T-cell (primary cell): ENCODE measurements at regions not wholly inside any gene's neighbourhood (a gene's known extent, or its start where the extent isn't known, plus 50 kb on each side); places are given as distances from the start of the nearest gene placed in this dataset.

Source experiments
- ATAC-seq, 4 experiments: fragments of 200-7000 bp in 3 of 4; fragments of 150-1000 bp in 1 of 4; cut with Tn5 transposase; replicated peaks in 1 of 4; 1 replicate in 3 of 4; 2 replicates in 1 of 4; pipeline ENCODE4 v1.10.0; 2021; ENCODE audit warnings: moderate library complexity in 3 of 4, mild to moderate bottlenecking in 2 of 4, moderate number of reproducible peaks in 1 of 4
- CTCF ChIA-PET, 2 donors: fragments of 300-600 bp; sonication (Branson Sonifier 250); formaldehyde crosslinking; loops; one replicate each; lab custom pipeline; 2022; ENCODE audit warnings: antibody characterized with exemption in 2 of 2; lab: Charles Lee
- POLR2A ChIA-PET, 2 donors: fragments of 300-600 bp; sonication (Branson Sonifier 250); formaldehyde crosslinking; loops; one replicate each; lab custom pipeline; 2022; ENCODE audit warnings: antibody characterized with exemption in 2 of 2; lab: Charles Lee
- DNase-seq, 35 experiments: peaks; one replicate each; pipeline versions ENCODE4 v3.0.0 to v3.0.0-alpha.2; 2013 to 2023
- H3K27ac ChIP-seq: one replicate; pipeline ENCODE4 v1.5.1; 2013; ENCODE audit warnings: low read length
- H3K27me3 ChIP-seq, 2 experiments: replicated peaks in 1 of 2; 1 replicate in 1 of 2; 2 replicates in 1 of 2; pipeline versions ENCODE4 v1.6.1 to v1.7.0; 2013; ENCODE audit warnings: low read length in 1 of 2, mixed read lengths in 1 of 2; ENCODE audit not compliant: control insufficient read depth in 2 of 2, insufficient read depth in 2 of 2; ENCODE audit errors: extremely low read depth in 1 of 2
- H3K36me3 ChIP-seq, 2 donors: 1 replicate in 1 of 2; 2 replicates in 1 of 2; pipeline versions ENCODE4 v1.6.1 to v1.7.0; 2013; ENCODE audit warnings: low read length in 1 of 2; ENCODE audit not compliant: control insufficient read depth in 2 of 2, insufficient read depth in 1 of 2; ENCODE audit errors: extremely low read depth in 1 of 2
- H3K4me1 ChIP-seq, 2 experiments: 1 replicate in 1 of 2; 2 replicates in 1 of 2; pipeline versions ENCODE4 v1.6.1 to v1.7.0; 2013; ENCODE audit warnings: low read length in 2 of 2, mixed read lengths in 1 of 2; ENCODE audit not compliant: insufficient read depth in 2 of 2, control insufficient read depth in 1 of 2; ENCODE audit errors: extremely low read depth in 1 of 2
- H3K4me3 ChIP-seq, 2 donors: 1 replicate in 1 of 2; 2 replicates in 1 of 2; pipeline versions ENCODE4 v1.5.1 to v1.7.0; 2013; ENCODE audit warnings: mild to moderate bottlenecking in 2 of 2, low read length in 1 of 2, moderate library complexity in 1 of 2; ENCODE audit not compliant: control insufficient read depth in 1 of 2; ENCODE audit errors: extremely low read depth in 1 of 2
- H3K9me3 ChIP-seq: 2 replicates; pipeline ENCODE4 v1.7.0; 2013
- H3K27ac Mint-ChIP-seq, 2 donors: one replicate each; pipeline ENCODE4 v1.8.0; 2020 to 2021; ENCODE audit warnings: mild to moderate bottlenecking in 2 of 2, mixed read lengths in 2 of 2
- H3K27me3 Mint-ChIP-seq, 2 donors: one replicate each; pipeline ENCODE4 v1.8.0; 2021 to 2022; ENCODE audit warnings: mixed read lengths in 2 of 2
- H3K36me3 Mint-ChIP-seq: one replicate; pipeline ENCODE4 v1.8.0; 2021; ENCODE audit warnings: mixed read lengths
- H3K4me1 Mint-ChIP-seq, 3 donors: one replicate each; pipeline ENCODE4 v1.8.0; 2020 to 2022; ENCODE audit warnings: mixed read lengths in 3 of 3, mild to moderate bottlenecking in 1 of 3
- H3K4me3 Mint-ChIP-seq, 3 donors: one replicate each; pipeline ENCODE4 v1.8.0; 2020 to 2022; ENCODE audit warnings: mild to moderate bottlenecking in 3 of 3, mixed read lengths in 3 of 3, moderate library complexity in 3 of 3
- H3K9me3 Mint-ChIP-seq, 3 donors: one replicate each; pipeline ENCODE4 v1.8.0; 2020 to 2022; ENCODE audit warnings: mixed read lengths in 3 of 3
- WGBS: methylation state at CpG from one replicate; pipeline ENCODE4 v1.1.5; 2013; ENCODE audit warnings: missing lambda C conversion rate; ENCODE audit not compliant: insufficient coverage; 5-methylcytosine and 5-hydroxymethylcytosine counted together

DNA sequence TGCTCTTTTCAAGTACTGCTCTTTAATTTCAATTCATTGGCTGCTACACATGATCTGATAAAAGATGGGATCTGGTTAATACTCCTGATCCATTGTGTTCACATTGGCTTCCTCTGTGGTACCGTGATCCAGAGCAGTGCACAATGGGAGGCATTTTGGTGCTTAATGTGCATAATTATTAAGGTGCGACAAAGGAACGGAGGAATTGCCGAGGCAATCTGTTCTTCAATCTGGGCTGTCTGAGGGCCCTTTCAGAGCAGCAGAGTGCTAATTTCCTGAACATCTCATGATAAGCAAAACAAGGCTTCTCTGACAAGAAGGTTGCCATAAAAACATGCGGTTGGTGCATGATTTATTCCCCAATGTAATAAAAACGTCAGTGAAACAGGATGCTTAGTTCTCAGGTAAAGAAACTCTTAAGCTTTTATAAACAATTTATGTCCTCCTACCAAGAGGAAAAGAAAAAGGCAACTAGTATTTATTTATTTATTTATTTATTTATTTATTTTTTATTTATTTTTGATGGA is 64.0 kb upstream of the EPHA3 start:
- WGBS, result 20% methylated on average over 1 of the region's 6 CpGs
- ATAC-seq, result no peak
- H3K4me3 Mint-ChIP-seq, result no peak overlapping the region
- no peak overlapping the region for H3K27ac ChIP-seq
- peaks cover 5 to 8% (median 6%) of the 10 kb centered on the region in 3 donors for H3K9me3 Mint-ChIP-seq
- CTCF ChIA-PET, result no interaction called here
- no peak overlapping the region for H3K4me3 ChIP-seq
- no peaks in the 10 kb centered on the region for H3K36me3 Mint-ChIP-seq
- no peaks in the 10 kb centered on the region for H3K27me3 Mint-ChIP-seq
- no peak overlapping the region for H3K27ac Mint-ChIP-seq
- no peaks in the 10 kb centered on the region for H3K36me3 ChIP-seq
- no peaks in the 10 kb centered on the region for H3K4me1 Mint-ChIP-seq
- DNase-seq, result no peak
- no peaks in the 10 kb centered on the region for H3K4me1 ChIP-seq
- H3K9me3 ChIP-seq, result no peaks in the 10 kb centered on the region
- POLR2A ChIA-PET, result no interaction called here
- no peaks in the 10 kb centered on the region for H3K27me3 ChIP-seq

- H3K36me3 ChIP-seq, result no peaks in the 10 kb centered on the region
- H3K4me3 ChIP-seq, result no peak overlapping the region
- H3K27me3 ChIP-seq, result no peaks in the 10 kb centered on the region
- Mint-ChIP-seq H3K27me3 (no peaks in the 10 kb centered on the region), H3K4me1 (no peaks in the 10 kb centered on the region), H3K4me3 (no peak overlapping the region), H3K9me3 (peaks cover 5 to 11% (median 11%) of the 10 kb centered on the region in 3 donors), H3K27ac (no peak overlapping the region), H3K36me3 (no peaks in the 10 kb centered on the region)
- WGBS, result no CpG with 5 or more reads among the region's 1 CpG
- CTCF ChIA-PET, result no interaction called here
- H3K4me1 ChIP-seq, result no peaks in the 10 kb centered on the region
- POLR2A ChIA-PET, result no interaction called here
- H3K27ac ChIP-seq, result no peak overlapping the region
- DNase-seq (no peak), ATAC-seq (no peak)
- H3K9me3 ChIP-seq, result no peaks in the 10 kb centered on the region
Observed at GRCh38 chr3:89046661-89047060, 60.8 kb upstream of the EPHA3 start.

DNA sequence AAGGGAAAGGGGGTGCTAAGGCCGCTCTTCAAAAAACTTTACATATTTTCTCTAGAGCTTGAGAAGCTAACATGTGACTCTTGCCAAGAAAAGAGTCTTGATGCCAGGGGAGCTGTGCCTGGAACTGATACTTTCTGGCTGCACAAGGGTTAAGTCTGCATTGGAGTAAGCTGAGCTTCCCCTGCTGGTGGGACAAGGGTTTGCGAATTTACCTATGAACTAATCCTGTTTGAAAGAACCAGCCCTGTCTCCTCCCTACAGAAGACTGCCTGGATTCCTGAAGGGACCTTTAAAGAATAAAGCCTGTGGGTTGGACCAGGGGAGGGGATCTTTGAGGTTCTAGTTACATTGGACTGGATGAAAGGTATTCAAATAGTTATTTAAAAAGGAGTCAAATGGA is 58.3 kb upstream of the EPHA3 start:
- Histone ChIP-seq H3K4me3 (no peak overlapping the region), H3K4me1 (no peaks in the 10 kb centered on the region), H3K36me3 (no peaks in the 10 kb centered on the region), H3K27ac (no peak overlapping the region), H3K27me3 (no peaks in the 10 kb centered on the region), H3K9me3 (no peaks in the 10 kb centered on the region)
- Mint-ChIP-seq H3K36me3 (no peaks in the 10 kb centered on the region), H3K27me3 (no peaks in the 10 kb centered on the region), H3K9me3 (peaks cover 5 to 13% (median 11%) of the 10 kb centered on the region in 3 donors), H3K27ac (no peak overlapping the region), H3K4me3 (no peak overlapping the region), H3K4me1 (no peaks in the 10 kb centered on the region)
- DNase-seq (no peak), ATAC-seq (no peak)
- ChIA-PET CTCF (no interaction called here), POLR2A (no interaction called here)
- WGBS, result no CpG with 5 or more reads among the region's 2 CpGs

DNA sequence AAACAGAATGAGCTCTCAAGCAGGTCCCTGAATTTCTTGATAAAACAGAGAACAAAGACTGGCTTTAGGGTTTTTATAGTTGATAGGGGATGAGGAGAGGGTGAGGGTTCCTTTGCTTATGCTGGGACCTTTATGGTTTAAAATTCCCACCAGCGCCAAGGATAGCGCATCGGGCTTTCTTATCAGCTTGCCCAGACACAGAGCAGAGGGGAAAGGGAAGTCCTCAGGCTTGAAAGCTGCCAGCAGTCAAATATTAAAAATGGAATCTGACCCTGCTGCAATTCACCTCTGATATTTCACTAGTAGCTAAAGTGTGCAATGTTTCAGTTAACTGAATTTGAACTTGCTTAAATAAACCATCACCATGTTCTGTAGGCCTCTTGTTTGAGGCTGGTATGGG is 55.0 kb upstream of the EPHA3 start:
- no peak overlapping the region for H3K27ac Mint-ChIP-seq
- H3K4me3 ChIP-seq, result no peak overlapping the region
- peaks cover 0 to 12% (median 4%) of the 10 kb centered on the region in 3 donors for H3K9me3 Mint-ChIP-seq
- WGBS, result 0% methylated on average over 2 of the region's 3 CpGs
- ChIA-PET CTCF (no interaction called here), POLR2A (no interaction called here)
- H3K36me3 ChIP-seq, result no peaks in the 10 kb centered on the region
- no peak overlapping the region for H3K4me3 Mint-ChIP-seq
- ATAC-seq (no peak), DNase-seq (no peak)
- H3K4me1 Mint-ChIP-seq, result no peaks in the 10 kb centered on the region
- no peak overlapping the region for H3K27ac ChIP-seq
- H3K9me3 ChIP-seq, result no peaks in the 10 kb centered on the region
- no peaks in the 10 kb centered on the region for H3K27me3 Mint-ChIP-seq
- no peaks in the 10 kb centered on the region for H3K4me1 ChIP-seq
- H3K36me3 Mint-ChIP-seq, result no peaks in the 10 kb centered on the region
- no peaks in the 10 kb centered on the region for H3K27me3 ChIP-seq

GRCh38 chr3:89057398-89057797 is 50.0 kb upstream of the EPHA3 start:
- no peaks in the 10 kb centered on the region for H3K9me3 ChIP-seq
- no peaks in the 10 kb centered on the region for H3K4me1 ChIP-seq
- Mint-ChIP-seq H3K9me3 (peaks cover 2 to 6% (median 4%) of the 10 kb centered on the region in 3 donors), H3K4me1 (no peaks in the 10 kb centered on the region), H3K36me3 (no peaks in the 10 kb centered on the region), H3K27me3 (no peaks in the 10 kb centered on the region), H3K27ac (no peak overlapping the region), H3K4me3 (no peak overlapping the region)
- 57% methylated on average over 3 of the region's 4 CpGs for WGBS
- no peaks in the 10 kb centered on the region for H3K36me3 ChIP-seq
- H3K4me3 ChIP-seq, result no peak overlapping the region
- H3K27ac ChIP-seq, result no peak overlapping the region
- H3K27me3 ChIP-seq, result no peaks in the 10 kb centered on the region
- ChIA-PET POLR2A (no interaction called here), CTCF (interaction anchor here in 1 of 2 donors (0.7 kb wide), 1 partner anchor 875 kb away, joined by 4 read pairs; no protein-coding TSS in a partner anchor)
- DNase-seq (no peak), ATAC-seq (no peak)
